NCI-H345 treated with DMSO at 0.1 percent for 48 hours (cell line): ENCODE measurements at regions not wholly inside any gene's neighbourhood (a gene's known extent, or its start where the extent isn't known, plus 50 kb on each side); places are given as distances from the start of the nearest gene placed in this dataset.

ENCODE experiments used
- DNase-seq: peaks from one replicate; lab custom pipeline; 2025; ENCODE audit not compliant: unreplicated experiment; lab: John Stamatoyannopoulos, UW

- no peak for DNase-seq
Observed at GRCh38 chr3:72290859-72291638, 506.1 kb upstream of the PROK2 start.

- no peak for DNase-seq
Observed at GRCh38 chr3:72289692-72290071, 504.7 kb upstream of the PROK2 start.

GRCh38 chr3:72288955-72289691, 504.2 kb upstream of the PROK2 start:
- no peak for DNase-seq

GRCh38 chr3:72287956-72288355, 503.0 kb upstream of the PROK2 start:
- DNase-seq, result no peak

GRCh38 chr3:72285502-72285901, 500.6 kb upstream of the PROK2 start:
- no peak for DNase-seq

GRCh38 chr3:72284471-72284870, 499.5 kb upstream of the PROK2 start:
- no peak for DNase-seq

GRCh38 chr3:72282918-72283317, 498.0 kb upstream of the PROK2 start:
- no peak for DNase-seq

- no peak for DNase-seq
Observed at GRCh38 chr3:72281551-72281950, 496.6 kb upstream of the PROK2 start.

- DNase-seq, result no peak
Observed at GRCh38 chr3:72280876-72281275, 495.9 kb upstream of the PROK2 start.

GRCh38 chr3:72279631-72280041, 494.7 kb upstream of the PROK2 start:
- no peak for DNase-seq

GRCh38 chr3:72279068-72279604, 494.2 kb upstream of the PROK2 start:
- no peak for DNase-seq

- no peak for DNase-seq
Observed at GRCh38 chr3:72278349-72279067, 493.6 kb upstream of the PROK2 start.

- DNase-seq, result no peak
Observed at GRCh38 chr3:72277710-72278109, 492.8 kb upstream of the PROK2 start.

- DNase-seq, result no peak
Observed at GRCh38 chr3:72276806-72277205, 491.9 kb upstream of the PROK2 start.

- DNase-seq, result no peak
Observed at GRCh38 chr3:72275331-72275751, 490.4 kb upstream of the PROK2 start.

- DNase-seq, result no peak
Observed at GRCh38 chr3:72274493-72275330, 489.8 kb upstream of the PROK2 start.

- no peak for DNase-seq
Observed at GRCh38 chr3:72273615-72274014, 488.7 kb upstream of the PROK2 start.

- DNase-seq, result no peak
Observed at GRCh38 chr3:72272356-72272755, 487.4 kb upstream of the PROK2 start.

GRCh38 chr3:72271923-72272322, 487.0 kb upstream of the PROK2 start:
- no peak for DNase-seq

- DNase-seq, result no peak
Observed at GRCh38 chr3:72271216-72271615, 486.3 kb upstream of the PROK2 start.

- no peak for DNase-seq
Observed at GRCh38 chr3:72270730-72271129, 485.8 kb upstream of the PROK2 start.
